Fibroblast of lung (primary cell): ENCODE measurements at regions not wholly inside any gene's neighbourhood (a gene's known extent, or its start where the extent isn't known, plus 50 kb on each side); places are given as distances from the start of the nearest gene placed in this dataset.

ENCODE experiments used
- DNase-seq, 2 donors: peaks; one replicate each; pipeline versions ENCODE4 v3.0.0 to v3.0.0-alpha.2; 2010; ENCODE audit warnings: low read depth in 2 of 2
- H2AFZ ChIP-seq: 2 replicates; pipeline ENCODE4 v1.5.1; 2012; ENCODE audit warnings: low read length, control low read depth, inconsistent platforms
- H3K27ac ChIP-seq: 2 replicates; pipeline ENCODE4 v1.5.1; 2011; ENCODE audit warnings: low read length, control low read depth; ENCODE audit not compliant: insufficient read depth
- H3K27me3 ChIP-seq: 2 replicates; pipeline ENCODE4 v1.5.1; 2011; ENCODE audit warnings: mild to moderate bottlenecking, low read length; ENCODE audit not compliant: control insufficient read depth, insufficient read depth
- H3K36me3 ChIP-seq: 2 replicates; pipeline ENCODE4 v1.5.1; 2011; ENCODE audit warnings: low read length; ENCODE audit not compliant: control insufficient read depth, insufficient read depth
- H3K4me1 ChIP-seq: 2 replicates; pipeline ENCODE4 v1.5.1; 2011; ENCODE audit warnings: low read length; ENCODE audit not compliant: control insufficient read depth, insufficient read depth; ENCODE audit errors: extremely low read depth
- H3K4me2 ChIP-seq: 2 replicates; pipeline ENCODE4 v1.5.1; 2011; ENCODE audit warnings: low read length, control low read depth; ENCODE audit not compliant: insufficient read depth; ENCODE audit errors: extremely low read depth
- H3K4me3 ChIP-seq, 4 experiments: fragments of 200-600 bp in 1 of 4; sonication (generic) in 1 of 4; replicated peaks in 1 of 4; 2 replicates each; pipeline ENCODE4 v1.5.1; 2011 to 2016; ENCODE audit warnings: low read length in 4 of 4, low read depth in 3 of 4, mild to moderate bottlenecking in 3 of 4, control low read depth in 2 of 4, inconsistent platforms in 1 of 4, mixed read lengths in 1 of 4; ENCODE audit not compliant: insufficient read depth in 1 of 4; ENCODE audit errors: control extremely low read depth in 1 of 4
- H3K79me2 ChIP-seq: 2 replicates; pipeline ENCODE4 v1.5.1; 2012; ENCODE audit warnings: mild to moderate bottlenecking, low read length, inconsistent platforms; ENCODE audit not compliant: control insufficient read depth, insufficient read depth
- H3K9ac ChIP-seq: 2 replicates; pipeline ENCODE4 v1.5.1; 2011; ENCODE audit warnings: mild to moderate bottlenecking, low read length, control low read depth; ENCODE audit not compliant: insufficient read depth
- H3K9me3 ChIP-seq: 2 replicates; pipeline ENCODE4 v1.5.1; 2012; ENCODE audit warnings: low read depth, low read length; ENCODE audit not compliant: control insufficient read depth, insufficient read depth
- H4K20me1 ChIP-seq: 2 replicates; pipeline ENCODE4 v1.5.1; 2011; ENCODE audit warnings: low read length; ENCODE audit not compliant: control insufficient read depth, insufficient read depth; ENCODE audit errors: extremely low read depth
- EZH2 ChIP-seq: IDR thresholded peaks from 2 replicates; pipeline ENCODE4 v1.5.1; 2012; ENCODE audit warnings: low read length, control low read depth, mild to moderate bottlenecking; ENCODE audit errors: missing control alignments
- TF ChIP-seq, protein P1 (sequence below), 2 donors: IDR thresholded peaks in 1 of 2; conservative IDR thresholded peaks in 1 of 2; 1 replicate in 1 of 2; 2 replicates in 1 of 2; pipeline ENCODE4 v1.5.1; 2011 to 2012; ENCODE audit warnings: low read length in 2 of 2, control low read depth in 1 of 2, inconsistent platforms in 1 of 2, low read depth in 1 of 2, mild to moderate bottlenecking in 1 of 2

DNA sequence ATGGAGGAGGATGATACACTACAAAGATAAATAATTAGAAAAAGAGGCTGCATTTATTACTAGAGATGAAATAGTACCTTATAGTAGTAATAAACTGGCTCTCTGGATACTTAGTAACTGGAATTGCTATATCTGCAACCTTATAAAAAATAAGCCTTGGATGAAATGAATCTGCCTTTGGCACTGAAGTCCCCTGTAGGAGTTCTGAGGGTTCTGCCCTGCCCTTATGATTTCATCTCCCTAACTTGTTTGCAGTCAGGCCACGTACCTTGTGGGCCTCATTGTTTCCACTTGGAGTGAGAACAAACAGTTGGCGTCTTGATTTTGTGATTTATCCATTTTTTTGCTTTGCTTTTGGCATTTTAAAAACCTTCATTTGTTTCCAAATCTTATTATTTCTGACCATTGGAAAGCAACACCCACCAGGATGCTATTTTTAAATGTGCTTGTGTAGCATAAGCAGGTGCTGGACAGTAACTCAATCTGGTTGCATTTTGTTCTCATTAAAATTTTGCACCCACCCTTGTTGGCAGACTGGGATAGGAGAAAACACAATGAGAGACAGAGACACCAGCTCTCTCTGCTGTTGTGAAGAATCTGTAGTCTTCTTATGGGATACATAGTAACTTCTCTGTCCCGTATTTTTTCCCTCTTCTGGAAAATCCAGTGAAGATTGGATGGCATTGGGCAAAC lies 518.9 kb upstream of the SGCD start:
- H3K27ac ChIP-seq = no peak overlapping the region
- DNase-seq = no peak
- H3K27me3 ChIP-seq = no peaks in the 10 kb centered on the region
- no peaks in the 10 kb centered on the region for H3K4me1 ChIP-seq
- H3K4me2 ChIP-seq = no peak overlapping the region
- H3K9ac ChIP-seq = no peak overlapping the region
- no peak overlapping the region for H3K4me3 ChIP-seq
- H3K9me3 ChIP-seq = no peaks in the 10 kb centered on the region
- no peaks in the 10 kb centered on the region for H4K20me1 ChIP-seq
- TF ChIP-seq, protein P1, sequence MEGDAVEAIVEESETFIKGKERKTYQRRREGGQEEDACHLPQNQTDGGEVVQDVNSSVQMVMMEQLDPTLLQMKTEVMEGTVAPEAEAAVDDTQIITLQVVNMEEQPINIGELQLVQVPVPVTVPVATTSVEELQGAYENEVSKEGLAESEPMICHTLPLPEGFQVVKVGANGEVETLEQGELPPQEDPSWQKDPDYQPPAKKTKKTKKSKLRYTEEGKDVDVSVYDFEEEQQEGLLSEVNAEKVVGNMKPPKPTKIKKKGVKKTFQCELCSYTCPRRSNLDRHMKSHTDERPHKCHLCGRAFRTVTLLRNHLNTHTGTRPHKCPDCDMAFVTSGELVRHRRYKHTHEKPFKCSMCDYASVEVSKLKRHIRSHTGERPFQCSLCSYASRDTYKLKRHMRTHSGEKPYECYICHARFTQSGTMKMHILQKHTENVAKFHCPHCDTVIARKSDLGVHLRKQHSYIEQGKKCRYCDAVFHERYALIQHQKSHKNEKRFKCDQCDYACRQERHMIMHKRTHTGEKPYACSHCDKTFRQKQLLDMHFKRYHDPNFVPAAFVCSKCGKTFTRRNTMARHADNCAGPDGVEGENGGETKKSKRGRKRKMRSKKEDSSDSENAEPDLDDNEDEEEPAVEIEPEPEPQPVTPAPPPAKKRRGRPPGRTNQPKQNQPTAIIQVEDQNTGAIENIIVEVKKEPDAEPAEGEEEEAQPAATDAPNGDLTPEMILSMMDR (conservative IDR thresholded peaks at IDR 0.05 in 1 of 2, IDR thresholded peaks at IDR 0.05 in 1 of 2; ENCODE audit: low read depth in 1 of 2, low read length in 2 of 2) = no peak
- no peak for TF ChIP-seq EZH2
- no peak overlapping the region for H2AFZ ChIP-seq
- no peaks in the 10 kb centered on the region for H3K79me2 ChIP-seq
- H3K36me3 ChIP-seq = no peaks in the 10 kb centered on the region

DNA sequence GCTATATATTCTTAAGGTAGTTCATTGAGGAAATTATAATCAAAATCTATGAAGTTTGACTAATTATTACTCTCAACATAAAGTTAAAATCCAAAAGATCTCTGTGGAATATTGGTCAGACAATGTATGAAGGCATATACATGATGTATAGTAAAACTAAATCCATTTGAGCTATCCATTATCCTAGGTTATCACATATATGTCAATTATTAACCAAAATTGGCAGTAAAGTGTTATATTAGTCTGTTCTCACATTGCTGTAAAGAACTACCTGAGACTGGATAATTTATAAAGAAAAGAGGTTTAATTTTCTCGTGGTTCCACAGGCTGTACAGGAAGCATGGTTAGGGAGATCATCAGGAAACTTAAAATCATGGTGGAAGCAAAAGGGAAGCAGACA lies 511.7 kb upstream of the SGCD start:
- H3K9ac ChIP-seq = no peak overlapping the region
- H3K4me1 ChIP-seq = no peaks in the 10 kb centered on the region
- TF ChIP-seq, protein P1 (conservative IDR thresholded peaks at IDR 0.05 in 1 of 2, IDR thresholded peaks at IDR 0.05 in 1 of 2; ENCODE audit: low read depth in 1 of 2, low read length in 2 of 2) = no peak
- no peak for TF ChIP-seq EZH2
- no peak overlapping the region for H3K4me3 ChIP-seq
- DNase-seq = no peak
- H4K20me1 ChIP-seq = no peaks in the 10 kb centered on the region
- no peak overlapping the region for H3K4me2 ChIP-seq
- H3K9me3 ChIP-seq = no peaks in the 10 kb centered on the region
- no peak overlapping the region for H3K27ac ChIP-seq
- no peaks in the 10 kb centered on the region for H3K36me3 ChIP-seq
- no peaks in the 10 kb centered on the region for H3K27me3 ChIP-seq
- H2AFZ ChIP-seq = no peak overlapping the region
- H3K79me2 ChIP-seq = no peaks in the 10 kb centered on the region

DNA sequence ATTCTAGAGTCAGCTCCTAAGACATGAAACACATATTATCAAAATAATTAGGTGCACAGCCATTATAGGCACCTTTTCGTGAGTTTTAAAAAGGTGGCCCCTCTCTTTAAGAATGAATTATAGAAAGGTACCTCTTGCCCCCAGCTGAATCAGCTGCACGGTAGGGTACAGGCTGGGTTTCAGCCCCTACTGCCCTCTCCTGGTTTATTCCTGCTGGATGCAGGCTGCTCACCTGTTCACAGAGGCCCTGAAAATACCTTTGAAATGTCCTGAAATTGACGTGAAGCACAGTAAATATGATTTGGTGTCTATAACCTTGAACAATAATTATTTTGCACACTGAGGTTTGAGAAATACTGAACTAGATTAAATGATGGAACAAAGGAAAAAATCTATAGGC lies 504.8 kb upstream of the SGCD start:
- no peaks in the 10 kb centered on the region for H3K79me2 ChIP-seq
- no peaks in the 10 kb centered on the region for H3K9me3 ChIP-seq
- no peak for DNase-seq
- no peak overlapping the region for H3K9ac ChIP-seq
- H3K27me3 ChIP-seq = no peaks in the 10 kb centered on the region
- no peak overlapping the region for H3K4me3 ChIP-seq
- no peaks in the 10 kb centered on the region for H3K36me3 ChIP-seq
- no peak for TF ChIP-seq EZH2
- TF ChIP-seq, protein P1 (conservative IDR thresholded peaks at IDR 0.05 in 1 of 2, IDR thresholded peaks at IDR 0.05 in 1 of 2; ENCODE audit: low read depth in 1 of 2, low read length in 2 of 2) = no peak
- no peaks in the 10 kb centered on the region for H4K20me1 ChIP-seq
- no peaks in the 10 kb centered on the region for H3K4me1 ChIP-seq
- no peak overlapping the region for H2AFZ ChIP-seq
- H3K4me2 ChIP-seq = no peak overlapping the region
- H3K27ac ChIP-seq = no peak overlapping the region
